ENCODE measurements at regions not wholly inside any gene's neighbourhood (a gene's known extent, or its start where the extent isn't known, plus 50 kb on each side); places are given as distances from the start of the nearest gene placed in this dataset.

DNA sequence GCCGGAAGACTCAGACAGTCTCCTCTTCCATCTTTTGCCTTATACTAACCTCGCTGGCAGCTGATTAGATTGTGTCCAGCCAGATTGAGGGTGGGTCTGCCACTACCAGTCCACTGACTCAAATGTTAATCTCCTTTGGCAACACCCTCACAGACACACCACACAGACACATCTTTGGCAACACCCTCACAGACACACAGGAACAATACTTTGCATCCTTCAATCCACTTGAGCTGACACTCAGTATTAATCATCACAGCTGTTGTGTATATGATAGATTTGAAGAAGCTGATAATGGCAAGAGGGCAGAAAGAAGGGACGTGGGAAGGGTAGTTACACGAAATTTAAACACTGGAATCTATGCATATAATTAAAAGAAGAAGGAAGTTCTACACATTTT is 139.5 kb downstream of the ANKRD50 start:
- TF ChIP-seq SUZ12 (IDR thresholded peaks at IDR 0.05; ENCODE audit: extremely low read depth, insufficient read depth, insufficient read length) (no peak), ZNF274 (IDR thresholded peaks at IDR 0.05; ENCODE audit: low read depth, low read length) (no peak)

All from NT2/D1 (cell line).